ENCODE measurements at regions not wholly inside any gene's neighbourhood (a gene's known extent, or its start where the extent isn't known, plus 50 kb on each side); places are given as distances from the start of the nearest gene placed in this dataset.
A peak's percentile ranks its signal among the peaks of the same experiment; 100 is the strongest.
"Not testable (repeated sequence)": the region's sequence is repeated elsewhere in the genome, so short reads cannot be mapped to it uniquely, and the experiment has no call there.

- BruUV-seq (replicated peaks) = no TSS peak
- ChIA-PET POLR2A (ENCODE audit: low non-redundant PET) (interaction anchor here (0.7 kb wide), 1 partner anchor 171 kb away, joined by 3 read pairs; no protein-coding TSS in a partner anchor), CTCF (no interaction called here)
- H3K4me1 ChIP-seq (ENCODE audit: insufficient read depth, low read length, poor library complexity, severe bottlenecking) = no peaks in the 10 kb centered on the region
- H3K9me3 ChIP-seq (ENCODE audit: low read depth, low read length, poor library complexity, severe bottlenecking) = no peaks in the 10 kb centered on the region
- H3K36me3 ChIP-seq (ENCODE audit: insufficient read depth, low read length, poor library complexity, severe bottlenecking) = no peaks in the 10 kb centered on the region
- H3K4me3 ChIP-seq (ENCODE audit: low read depth, low read length, poor library complexity, severe bottlenecking) = no peak overlapping the region
- DNase-seq (ENCODE audit: low spot score) = no peak
- no peaks in the 10 kb centered on the region for H3K27me3 ChIP-seq (replicated peaks; ENCODE audit: insufficient read depth, low read depth, low read length, poor library complexity)
- intact Hi-C loops (cut with micrococcal nuclease; ENCODE audit: unreplicated experiment) = no loop called here
- no peak for TF ChIP-seq EZH2 (IDR thresholded peaks at IDR 0.05; ENCODE audit: borderline replicate concordance, low read depth, low read length, poor library complexity, severe bottlenecking)
- no peak for TF ChIP-seq CTCF (conservative IDR thresholded peaks at IDR 0.05; ENCODE audit: low read depth, low read length)
- H3K27ac ChIP-seq (ENCODE audit: low read depth, low read length, poor library complexity, severe bottlenecking) = no peak overlapping the region
Measured at GRCh38 chr1:14168326-14169063, 430.0 kb upstream of the KAZN start.

GRCh38 chr1:14173598-14173997 lies 424.9 kb upstream of the KAZN start:
- no peaks in the 10 kb centered on the region for H3K27me3 ChIP-seq (replicated peaks; ENCODE audit: insufficient read depth, low read depth, low read length, poor library complexity)
- no TSS peak for BruUV-seq (replicated peaks)
- no peak overlapping the region for H3K27ac ChIP-seq (ENCODE audit: low read depth, low read length, poor library complexity, severe bottlenecking)
- no peaks in the 10 kb centered on the region for H3K4me1 ChIP-seq (ENCODE audit: insufficient read depth, low read length, poor library complexity, severe bottlenecking)
- CTCF ChIA-PET = no interaction called here
- H3K4me3 ChIP-seq (ENCODE audit: low read depth, low read length, poor library complexity, severe bottlenecking) = no peak overlapping the region
- DNase-seq (ENCODE audit: low spot score) = no peak
- H3K9me3 ChIP-seq (ENCODE audit: low read depth, low read length, poor library complexity, severe bottlenecking) = peaks cover 5% of the 10 kb centered on the region
- TF ChIP-seq CTCF (conservative IDR thresholded peaks at IDR 0.05; ENCODE audit: low read depth, low read length) (no peak), EZH2 (IDR thresholded peaks at IDR 0.05; ENCODE audit: borderline replicate concordance, low read depth, low read length, poor library complexity, severe bottlenecking) (no peak)
- intact Hi-C loops (cut with micrococcal nuclease; ENCODE audit: unreplicated experiment) = no loop called here
- H3K36me3 ChIP-seq (ENCODE audit: insufficient read depth, low read length, poor library complexity, severe bottlenecking) = no peaks in the 10 kb centered on the region
- POLR2A ChIA-PET (ENCODE audit: low non-redundant PET) = no interaction called here

- H3K4me1 ChIP-seq (ENCODE audit: insufficient read depth, low read length, poor library complexity, severe bottlenecking) = peaks cover 16% of the 10 kb centered on the region
- intact Hi-C loops (cut with micrococcal nuclease; ENCODE audit: unreplicated experiment); POLR2A ChIA-PET (ENCODE audit: low non-redundant PET); H3K4me3 ChIP-seq (ENCODE audit: low read depth, low read length, poor library complexity, severe bottlenecking); H3K36me3 ChIP-seq (ENCODE audit: insufficient read depth, low read length, poor library complexity, severe bottlenecking); H3K27me3 ChIP-seq (replicated peaks; ENCODE audit: insufficient read depth, low read depth, low read length, poor library complexity); BruUV-seq (replicated peaks); H3K27ac ChIP-seq (ENCODE audit: low read depth, low read length, poor library complexity, severe bottlenecking); H3K9me3 ChIP-seq (ENCODE audit: low read depth, low read length, poor library complexity, severe bottlenecking): not testable (repeated sequence)
- CTCF ChIA-PET = interaction anchor here (0.5 kb wide), 1 partner anchor 77 kb away, joined by 5 read pairs; no protein-coding TSS in a partner anchor
- peak; percentile 68 for DNase-seq (ENCODE audit: low spot score)
Measured at GRCh38 chr1:14177866-14178265, 420.6 kb upstream of the KAZN start.

GRCh38 chr1:14180738-14181137 lies 417.7 kb upstream of the KAZN start:
- Histone ChIP-seq H3K4me3 (ENCODE audit: low read depth, low read length, poor library complexity, severe bottlenecking) (no peak overlapping the region), H3K9me3 (ENCODE audit: low read depth, low read length, poor library complexity, severe bottlenecking) (peaks cover 6% of the 10 kb centered on the region), H3K36me3 (ENCODE audit: insufficient read depth, low read length, poor library complexity, severe bottlenecking) (no peaks in the 10 kb centered on the region), H3K27me3 (replicated peaks; ENCODE audit: insufficient read depth, low read depth, low read length, poor library complexity) (no peaks in the 10 kb centered on the region), H3K4me1 (ENCODE audit: insufficient read depth, low read length, poor library complexity, severe bottlenecking) (peaks cover 32% of the 10 kb centered on the region), H3K27ac (ENCODE audit: low read depth, low read length, poor library complexity, severe bottlenecking) (no peak overlapping the region)
- CTCF ChIA-PET = no interaction called here
- BruUV-seq (replicated peaks) = no TSS peak
- no peak for TF ChIP-seq CTCF (conservative IDR thresholded peaks at IDR 0.05; ENCODE audit: low read depth, low read length)
- TF ChIP-seq EZH2 (IDR thresholded peaks at IDR 0.05; ENCODE audit: borderline replicate concordance, low read depth, low read length, poor library complexity, severe bottlenecking) = no peak
- intact Hi-C loops (cut with micrococcal nuclease; ENCODE audit: unreplicated experiment) = no loop called here
- POLR2A ChIA-PET (ENCODE audit: low non-redundant PET) = no interaction called here
- DNase-seq (ENCODE audit: low spot score) = no peak

Data from A673 (cell line).